Gastroesophageal sphincter (tissue), 3 donors: ENCODE measurements at regions not wholly inside any gene's neighbourhood (a gene's known extent, or its start where the extent isn't known, plus 50 kb on each side); places are given as distances from the start of the nearest gene placed in this dataset.

Experiments used
- CTCF ChIP-seq, 4 experiments: fragments of 200-600 bp in 2 of 4; fragments of 450-650 bp in 2 of 4; sonication (generic) in 1 of 4; IDR thresholded peaks; one replicate each; pipeline ENCODE4 v1.5.1; 2017 to 2019; ENCODE audit warnings: antibody characterized with exemption in 4 of 4, mild to moderate bottlenecking in 2 of 4, moderate library complexity in 2 of 4
- EP300 ChIP-seq: sonication (generic); formaldehyde crosslinking; IDR thresholded peaks from one replicate; pipeline ENCODE4 v1.6.1; 2017; ENCODE audit warnings: antibody characterized with exemption, mild to moderate bottlenecking
- POLR2AphosphoS5 ChIP-seq: sonication (generic); formaldehyde crosslinking; IDR thresholded peaks from one replicate; pipeline ENCODE4 v1.6.1; 2017; ENCODE audit warnings: antibody characterized with exemption

DNA sequence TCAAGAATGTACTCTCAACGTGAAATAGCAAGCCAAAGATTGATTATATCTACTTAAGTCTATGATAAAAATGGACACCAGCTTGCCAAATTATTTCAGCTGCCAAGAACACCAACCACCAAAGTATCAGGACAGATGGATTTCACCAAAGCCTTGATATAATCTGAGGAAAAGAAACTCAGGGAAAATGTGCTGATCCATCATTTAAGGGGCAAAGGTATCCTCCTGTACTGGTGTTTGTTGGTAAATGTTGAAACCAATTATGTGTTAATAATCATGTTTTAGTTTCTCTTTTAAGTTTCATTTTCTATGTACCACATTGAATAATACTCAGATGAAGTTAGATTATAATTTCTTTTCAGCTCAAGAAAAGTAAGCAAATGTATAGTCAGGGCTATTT is 1284.3 kb upstream of the TMEM132C start:
- TF ChIP-seq CTCF (IDR thresholded peaks at IDR 0.05) (no peak), POLR2AphosphoS5 (no peak), EP300 (no peak)
